ENCODE measurements at regions not wholly inside any gene's neighbourhood (a gene's known extent, or its start where the extent isn't known, plus 50 kb on each side); places are given as distances from the start of the nearest gene placed in this dataset.

GRCh38 chr17:79459846-79460245 is 151.0 kb downstream of the RBFOX3 start:
- TF ChIP-seq CTCF (conservative IDR thresholded peaks at IDR 0.05 in 1 of 2, IDR thresholded peaks at IDR 0.05 in 1 of 2; ENCODE audit: extremely low read depth in 1 of 2, insufficient read depth in 1 of 2, low read depth in 1 of 2, low read length in 2 of 2) = no peak
- no peak for TF ChIP-seq EZH2 (IDR thresholded peaks at IDR 0.05; ENCODE audit: borderline replicate concordance, low read length)

All from mammary epithelial cell (primary cell).